DOHH2 (cell line): ENCODE measurements at regions not wholly inside any gene's neighbourhood (a gene's known extent, or its start where the extent isn't known, plus 50 kb on each side); places are given as distances from the start of the nearest gene placed in this dataset.

Experiments
- H3F3A ChIP-seq: fragments of 200-600 bp; sonication (generic), shearing (Covaris generic); 2 replicates; pipeline ENCODE4 v1.6.0; 2016; ENCODE audit warnings: antibody characterized with exemption, mild to moderate bottlenecking; ENCODE audit not compliant: control insufficient read depth, insufficient read depth
- H3K27ac ChIP-seq: fragments of 200-600 bp; sonication (generic); 2 replicates; pipeline ENCODE4 v1.5.1; 2014; ENCODE audit warnings: low read depth, mild to moderate bottlenecking, low read length, moderate library complexity
- H3K27me3 ChIP-seq: fragments of 200-600 bp; sonication (generic); 2 replicates; pipeline ENCODE4 v1.6.1; 2014; ENCODE audit warnings: mild to moderate bottlenecking, low read length, mixed read lengths; ENCODE audit not compliant: control insufficient read depth
- H3K36me3 ChIP-seq: fragments of 200-600 bp; sonication (generic); 2 replicates; pipeline ENCODE4 v1.6.1; 2014; ENCODE audit warnings: mild to moderate bottlenecking, low read length, moderate library complexity, mixed read lengths; ENCODE audit not compliant: control insufficient read depth
- H3K4me1 ChIP-seq: fragments of 200-600 bp; sonication (generic); 2 replicates; pipeline ENCODE4 v1.6.1; 2014; ENCODE audit warnings: mild to moderate bottlenecking, low read length, mixed read lengths; ENCODE audit not compliant: control insufficient read depth
- H3K4me2 ChIP-seq: fragments of 200-600 bp; sonication (generic); 2 replicates; pipeline ENCODE4 v1.6.0; 2014; ENCODE audit warnings: mild to moderate bottlenecking, low read length, moderate library complexity
- H3K4me3 ChIP-seq: fragments of 200-600 bp; sonication (generic); 2 replicates; pipeline ENCODE4 v1.5.1; 2014; ENCODE audit warnings: mild to moderate bottlenecking, low read length, mixed read lengths
- H3K79me2 ChIP-seq: fragments of 200-600 bp; sonication (generic); 2 replicates; pipeline ENCODE4 v1.6.1; 2014; ENCODE audit warnings: mild to moderate bottlenecking, low read length, mixed read lengths; ENCODE audit not compliant: control insufficient read depth
- H3K9me2 ChIP-seq: fragments of 200-600 bp; sonication (generic); replicated peaks from 2 replicates; pipeline ENCODE4 v1.6.1; 2014; ENCODE audit warnings: mild to moderate bottlenecking, low read length, mixed read lengths; ENCODE audit not compliant: control insufficient read depth
- H3K9me3 ChIP-seq: fragments of 200-600 bp; sonication (generic); 2 replicates; pipeline ENCODE4 v1.6.1; 2014; ENCODE audit warnings: antibody characterized with exemption, low read length, mixed read lengths; ENCODE audit not compliant: control insufficient read depth, insufficient read depth
- H4K20me1 ChIP-seq: fragments of 200-600 bp; sonication (generic); 2 replicates; pipeline ENCODE4 v1.6.0; 2014; ENCODE audit warnings: low read depth, mild to moderate bottlenecking, antibody characterized with exemption, low read length, moderate library complexity; ENCODE audit not compliant: control insufficient read depth, insufficient read depth
- CTCF ChIP-seq: fragments of 200-600 bp; sonication (generic); IDR thresholded peaks from one replicate; pipeline ENCODE4 v1.5.1; 2014; ENCODE audit warnings: antibody characterized with exemption, mild to moderate bottlenecking, low read depth, low read length; ENCODE audit not compliant: poor library complexity, severe bottlenecking
- EZH2phosphoT487 ChIP-seq: fragments of 200-600 bp; sonication (generic); IDR thresholded peaks from 2 replicates; pipeline ENCODE4 v1.6.1; 2017; ENCODE audit warnings: borderline replicate concordance, mild to moderate bottlenecking, antibody characterized with exemption, low read length, moderate library complexity, mixed read lengths

GRCh38 chr20:19930426-19930825, 86.7 kb upstream of the NAA20 start:
- no peak for TF ChIP-seq EZH2phosphoT487
- TF ChIP-seq CTCF, result no peak
- Histone ChIP-seq H3K9me3 (no peaks in the 10 kb centered on the region), H3K36me3 (no peaks in the 10 kb centered on the region), H3K4me1 (peaks cover 7% of the 10 kb centered on the region), H3F3A (no peaks in the 10 kb centered on the region), H4K20me1 (no peaks in the 10 kb centered on the region), H3K4me2 (no peak overlapping the region), H3K27ac (no peak overlapping the region), H3K4me3 (no peak overlapping the region), H3K27me3 (peaks cover 4% of the 10 kb centered on the region), H3K79me2 (no peaks in the 10 kb centered on the region), H3K9me2 (no peaks in the 10 kb centered on the region)

DNA sequence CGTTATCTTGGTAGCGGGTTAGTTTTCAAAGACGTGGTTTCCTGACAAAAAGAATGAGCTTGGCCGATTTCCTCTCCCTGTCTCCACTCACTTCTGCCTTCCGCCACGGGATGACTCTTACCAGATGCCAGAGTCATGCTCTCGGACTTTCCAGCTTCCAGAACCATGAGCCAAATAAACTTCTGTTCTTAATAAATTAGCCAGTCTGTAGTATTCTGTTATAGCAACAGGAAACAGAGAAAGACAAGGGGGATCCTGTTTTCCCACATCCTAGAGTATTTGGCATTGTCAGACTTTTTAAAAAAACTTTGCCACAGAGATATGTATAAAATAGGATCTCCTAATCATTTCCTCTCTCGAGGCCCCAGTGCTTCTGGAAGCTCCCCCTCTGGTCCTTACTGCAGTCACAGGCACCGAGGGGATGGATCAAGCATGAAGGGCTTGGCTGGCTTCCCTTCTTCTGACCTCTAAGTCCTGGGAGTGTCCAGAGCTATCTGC, 84.9 kb upstream of the NAA20 start:
- no peaks in the 10 kb centered on the region for H4K20me1 ChIP-seq
- H3K4me2 ChIP-seq, result no peak overlapping the region
- no peaks in the 10 kb centered on the region for H3K9me3 ChIP-seq
- H3K4me3 ChIP-seq, result no peak overlapping the region
- no peaks in the 10 kb centered on the region for H3K36me3 ChIP-seq
- H3K79me2 ChIP-seq, result no peaks in the 10 kb centered on the region
- H3K9me2 ChIP-seq, result no peaks in the 10 kb centered on the region
- peaks cover 7% of the 10 kb centered on the region for H3K4me1 ChIP-seq
- H3F3A ChIP-seq, result no peaks in the 10 kb centered on the region
- TF ChIP-seq EZH2phosphoT487 (no peak), CTCF (no peak)
- H3K27me3 ChIP-seq, result peaks cover 9% of the 10 kb centered on the region
- no peak overlapping the region for H3K27ac ChIP-seq

- Histone ChIP-seq H3K4me2 (peak overlapping the region; percentile 54), H3K27ac (no peak overlapping the region), H3F3A (no peaks in the 10 kb centered on the region), H4K20me1 (no peaks in the 10 kb centered on the region), H3K4me3 (peak overlapping the region; percentile 32; the same call in 1 of the 2 replicates), H3K4me1 (peaks cover 7% of the 10 kb centered on the region), H3K36me3 (no peaks in the 10 kb centered on the region), H3K79me2 (no peaks in the 10 kb centered on the region), H3K9me2 (no peaks in the 10 kb centered on the region), H3K27me3 (peaks cover 12% of the 10 kb centered on the region), H3K9me3 (no peaks in the 10 kb centered on the region)
- no peak for TF ChIP-seq EZH2phosphoT487
- TF ChIP-seq CTCF, result no peak
Observed at GRCh38 chr20:19934792-19935491, 82.2 kb upstream of the NAA20 start.
